NCI-H2029 (cell line): ENCODE measurements at regions not wholly inside any gene's neighbourhood (a gene's known extent, or its start where the extent isn't known, plus 50 kb on each side); places are given as distances from the start of the nearest gene placed in this dataset.
"Not testable (repeated sequence)": the region's sequence is repeated elsewhere in the genome, so short reads cannot be mapped to it uniquely, and the experiment has no call there.

ENCODE experiments used
- DNase-seq: peaks from one replicate; lab custom pipeline; 2025; lab: John Stamatoyannopoulos, UW

- DNase-seq = no peak
Observed at GRCh38 chr3:22383285-22383684, 632.3 kb upstream of the ZNF385D start.

DNA sequence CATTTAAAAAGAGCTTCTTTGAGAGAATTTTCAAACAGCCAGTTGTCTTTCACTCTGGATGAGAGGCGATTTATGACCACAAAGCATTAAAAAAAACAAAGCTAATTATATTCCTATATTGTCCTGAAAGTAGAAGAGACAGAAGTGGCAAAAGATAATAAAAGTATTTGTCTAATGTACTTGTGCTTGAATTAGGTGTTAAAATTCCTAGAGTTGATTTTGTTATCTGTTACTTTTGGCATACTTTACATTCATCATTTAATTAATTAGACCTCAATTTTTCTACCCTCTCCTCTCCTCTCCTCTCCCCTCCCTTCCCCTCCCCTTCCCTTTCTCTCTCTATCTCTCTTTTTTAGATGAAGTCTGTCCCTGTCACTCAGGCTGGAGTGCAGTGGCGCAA, 635.1 kb upstream of the ZNF385D start:
- no peak for DNase-seq

DNA sequence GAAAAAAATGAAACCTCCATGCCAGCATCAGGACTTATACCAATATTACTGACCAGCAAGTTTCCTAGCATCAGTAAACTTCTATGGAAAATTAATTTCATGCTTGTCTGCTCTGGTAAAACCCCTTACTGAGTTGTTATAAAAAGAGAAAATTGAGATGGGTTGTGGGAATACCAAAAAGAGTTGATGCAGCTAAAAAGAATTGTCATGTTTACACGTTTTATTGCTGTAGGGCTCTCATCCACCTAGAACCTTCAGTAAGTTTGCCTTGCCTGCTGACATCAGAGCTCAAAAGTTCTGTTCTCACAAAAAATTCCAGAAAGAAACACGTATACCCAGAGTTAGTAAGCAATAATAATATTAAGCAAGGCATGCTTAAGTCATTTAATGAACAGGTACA, 641.3 kb upstream of the ZNF385D start:
- no peak for DNase-seq

DNA sequence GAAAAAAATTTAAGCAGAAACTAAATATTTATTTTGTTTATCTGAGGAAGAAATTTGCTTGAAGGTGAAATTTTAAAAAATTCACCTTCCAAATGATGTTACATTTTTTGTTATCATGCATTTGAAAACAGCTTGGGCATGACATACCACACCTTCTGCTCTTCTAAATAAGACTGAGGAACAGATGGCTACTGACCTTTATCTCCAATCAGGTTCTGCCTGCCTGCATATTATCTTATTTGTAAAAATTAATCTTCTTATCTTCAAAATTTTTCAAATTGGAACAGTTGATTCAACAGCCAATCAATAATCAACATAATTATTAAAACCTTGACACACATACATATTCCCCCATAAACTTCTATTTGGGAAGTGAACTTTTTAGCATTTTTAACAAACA, 641.8 kb upstream of the ZNF385D start:
- no peak for DNase-seq

- DNase-seq = no peak
Observed at GRCh38 chr3:22399566-22399965, 648.6 kb upstream of the ZNF385D start.

DNA sequence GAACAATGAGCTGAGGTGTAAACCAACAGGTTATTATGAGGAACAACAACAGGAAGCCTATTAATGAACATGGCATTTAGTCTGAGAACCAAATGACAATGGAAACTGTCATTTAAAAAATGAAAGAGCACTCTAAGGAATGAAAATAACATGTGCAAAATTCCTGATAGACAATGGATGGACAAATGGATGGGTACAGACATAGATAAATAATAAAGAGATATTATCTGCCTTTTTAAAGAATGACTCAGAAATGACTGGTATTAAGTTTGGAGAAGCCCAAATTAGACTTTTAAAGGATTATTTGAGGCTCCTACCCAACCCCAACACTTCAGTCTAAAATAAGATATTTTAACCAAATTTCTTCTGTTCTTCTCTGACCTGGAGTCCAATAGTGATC, 650.5 kb upstream of the ZNF385D start:
- DNase-seq = no peak

DNA sequence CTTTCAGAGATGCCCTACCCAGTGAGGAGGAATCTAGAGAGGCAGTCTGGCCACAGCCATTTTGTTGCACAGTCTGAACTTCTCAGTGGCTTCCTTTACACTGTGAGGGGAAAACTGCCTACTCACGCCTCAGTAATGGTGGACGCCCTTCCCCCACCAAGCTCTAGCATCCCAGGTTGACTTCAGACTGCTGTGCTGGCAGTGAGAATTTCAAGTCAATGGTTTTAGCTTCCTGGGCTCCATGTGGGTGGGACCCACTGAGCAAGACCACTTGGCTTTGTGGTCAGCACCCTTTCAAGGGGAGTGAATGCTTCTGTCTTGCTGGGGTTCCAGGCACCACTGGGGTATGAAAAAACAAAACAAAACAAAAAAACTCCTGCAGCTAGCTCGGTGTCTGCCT, 663.2 kb upstream of the ZNF385D start:
- DNase-seq = no peak

DNA sequence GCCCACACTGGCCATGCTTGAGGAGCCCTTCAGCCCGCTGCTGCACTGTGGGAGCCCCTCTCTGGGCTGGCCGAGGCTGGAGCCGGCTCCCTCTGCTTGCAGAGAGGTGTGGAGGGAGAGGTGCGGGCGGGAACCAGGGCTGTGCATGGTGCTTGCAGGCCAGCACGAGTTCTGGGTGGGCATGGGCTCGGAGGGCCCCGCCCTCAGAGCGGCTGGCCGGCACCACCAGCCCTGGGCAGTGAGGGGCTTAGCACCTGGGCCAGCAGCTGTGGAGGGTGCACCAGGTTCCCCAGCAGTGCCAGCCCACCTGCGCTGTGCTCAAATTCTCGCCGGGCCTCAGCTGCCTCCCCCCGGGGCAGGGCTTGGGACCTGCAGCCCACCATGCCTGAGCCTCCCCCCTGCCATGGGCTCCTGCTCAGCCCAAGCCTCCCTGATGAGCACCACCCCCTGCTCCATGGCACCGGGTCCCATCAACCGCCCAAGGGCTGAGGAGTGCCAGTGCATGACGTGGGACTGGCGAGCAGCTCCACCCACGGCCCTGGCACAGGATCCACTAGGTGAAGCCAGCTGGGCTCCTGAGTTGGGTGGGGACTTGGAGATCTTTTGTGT, 665.9 kb upstream of the ZNF385D start:
- not testable (repeated sequence) for DNase-seq

- DNase-seq = no peak
Observed at GRCh38 chr3:22419261-22419660, 668.3 kb upstream of the ZNF385D start.

- DNase-seq = no peak
Observed at GRCh38 chr3:22421589-22421988, 670.6 kb upstream of the ZNF385D start.

DNA sequence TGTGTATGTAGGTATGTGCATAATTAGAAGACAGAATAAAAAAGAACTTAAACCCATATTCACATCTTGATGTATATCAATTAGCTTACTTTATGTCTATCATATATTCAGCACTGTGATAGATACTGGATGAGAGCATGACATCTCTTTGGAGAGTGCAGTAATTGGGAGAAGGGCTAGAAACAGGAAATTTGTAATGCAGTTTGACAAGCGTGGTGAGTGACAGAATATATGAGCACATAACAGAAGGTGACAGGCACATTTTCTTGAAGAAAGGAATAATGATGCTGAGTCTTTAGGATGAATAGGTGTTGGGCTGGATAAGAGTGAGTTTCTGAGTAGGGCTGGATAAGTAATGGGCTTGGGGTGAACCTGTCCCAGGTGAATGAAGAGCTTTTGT, 680.3 kb upstream of the ZNF385D start:
- no peak for DNase-seq

GRCh38 chr3:22439626-22440025, 688.6 kb upstream of the ZNF385D start:
- DNase-seq = no peak

GRCh38 chr3:22441711-22442110, 690.7 kb upstream of the ZNF385D start:
- no peak for DNase-seq

- no peak for DNase-seq
Observed at GRCh38 chr3:22443571-22444233, 692.7 kb upstream of the ZNF385D start.

DNA sequence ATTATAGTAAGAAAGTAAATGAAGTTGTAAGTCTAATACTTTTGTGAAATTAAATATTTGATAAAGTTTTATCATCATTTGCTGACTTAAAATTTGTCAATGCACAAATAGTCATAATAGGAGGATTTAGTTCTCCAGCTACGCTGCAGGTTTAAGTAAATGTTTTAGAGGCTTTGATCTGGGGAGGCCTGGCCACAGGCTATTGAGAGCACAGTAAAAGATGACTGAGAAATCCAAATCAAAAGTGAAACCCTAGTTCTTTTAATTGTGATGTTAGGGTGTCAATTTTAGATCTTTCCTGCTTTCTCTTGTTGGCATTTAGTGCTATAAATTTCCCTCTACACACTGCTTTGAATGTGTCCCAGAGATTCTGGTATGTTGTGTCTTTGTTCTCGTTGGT, 694.3 kb upstream of the ZNF385D start:
- DNase-seq = not testable (repeated sequence)

DNA sequence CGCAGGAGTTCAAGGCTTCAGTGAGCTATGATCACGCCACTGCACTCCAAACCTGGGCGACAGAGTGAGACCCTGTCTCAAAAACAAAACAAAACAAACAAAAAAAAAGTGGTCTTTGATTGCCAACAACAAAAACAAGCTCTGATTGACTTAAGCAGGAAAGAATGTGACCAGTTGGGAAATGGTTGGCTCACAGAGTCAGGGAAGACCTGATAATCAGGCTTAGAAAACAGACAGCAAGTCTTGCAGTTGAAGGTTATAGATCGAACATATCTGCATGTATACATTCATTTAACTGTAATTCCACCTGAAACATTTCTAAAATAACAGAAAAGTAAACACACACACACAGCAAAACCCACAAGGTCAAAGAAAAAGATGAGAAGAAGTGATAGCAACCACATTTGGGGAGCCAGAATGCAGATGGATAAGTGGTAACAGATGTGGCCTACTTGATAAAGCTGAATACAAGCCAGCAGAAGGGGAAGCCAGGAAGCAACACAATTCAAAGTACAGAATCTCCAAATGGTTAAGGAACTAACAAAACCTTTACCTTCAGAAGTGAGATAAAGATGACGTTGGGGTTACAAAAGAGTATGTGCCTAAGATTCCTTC, 699.9 kb upstream of the ZNF385D start:
- DNase-seq = no peak

GRCh38 chr3:22451501-22451900, 700.5 kb upstream of the ZNF385D start:
- DNase-seq = no peak

- DNase-seq = no peak
Observed at GRCh38 chr3:22453906-22454535, 703.0 kb upstream of the ZNF385D start.

GRCh38 chr3:22469995-22470394, 719.0 kb upstream of the ZNF385D start:
- DNase-seq = no peak

DNA sequence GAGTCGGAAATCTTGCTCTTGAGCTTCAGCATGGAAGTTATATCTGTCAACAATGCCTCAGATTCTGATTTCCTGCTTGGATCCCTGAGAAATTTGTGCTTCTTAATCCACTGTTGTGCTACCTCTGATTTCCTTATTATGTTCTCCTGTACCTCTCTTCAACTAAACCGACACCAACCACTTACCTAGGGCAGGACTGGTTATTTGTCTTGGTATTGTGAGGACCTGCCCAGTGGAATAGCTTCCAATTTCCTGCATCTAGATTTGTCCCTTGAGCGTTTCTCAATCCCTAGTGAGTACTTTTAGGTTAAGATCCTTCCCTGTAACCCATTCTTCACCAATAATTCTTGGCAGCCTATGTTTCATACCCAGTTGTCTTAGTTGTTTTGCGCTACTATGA, 720.5 kb upstream of the ZNF385D start:
- no peak for DNase-seq

DNA sequence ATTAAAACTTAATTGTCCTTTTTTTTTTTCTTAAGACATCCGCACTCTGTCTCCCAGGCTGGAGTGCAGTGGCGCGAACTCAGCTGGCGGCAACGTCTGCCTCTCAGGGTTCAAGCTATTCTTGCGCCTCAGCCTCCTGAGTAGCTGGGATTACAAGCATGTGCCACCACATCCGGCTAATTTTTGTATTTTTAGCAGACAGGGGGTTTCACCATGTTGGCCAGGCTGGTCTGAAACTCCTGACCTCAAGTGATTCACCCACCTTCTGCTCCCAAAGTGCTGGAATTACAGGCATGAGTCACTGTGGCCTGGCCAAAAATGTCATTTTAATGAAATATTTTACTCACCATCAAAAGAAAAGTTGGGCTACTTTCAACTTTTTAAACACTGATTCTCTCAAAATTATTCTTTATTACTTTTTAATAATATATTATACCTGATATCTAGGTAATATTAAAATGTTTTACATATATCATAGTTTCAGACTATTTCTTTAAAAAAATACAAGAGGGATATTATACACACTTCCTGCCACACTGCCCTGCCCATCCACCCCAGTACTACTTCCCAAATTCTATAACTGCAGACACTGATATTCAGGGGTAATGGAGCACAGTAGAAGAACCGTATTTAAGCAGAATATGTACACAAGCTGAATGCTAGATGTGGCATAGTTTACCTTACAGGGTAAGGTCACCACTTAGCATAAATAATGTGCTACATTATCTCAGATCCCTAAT, 723.9 kb upstream of the ZNF385D start:
- no peak for DNase-seq

DNA sequence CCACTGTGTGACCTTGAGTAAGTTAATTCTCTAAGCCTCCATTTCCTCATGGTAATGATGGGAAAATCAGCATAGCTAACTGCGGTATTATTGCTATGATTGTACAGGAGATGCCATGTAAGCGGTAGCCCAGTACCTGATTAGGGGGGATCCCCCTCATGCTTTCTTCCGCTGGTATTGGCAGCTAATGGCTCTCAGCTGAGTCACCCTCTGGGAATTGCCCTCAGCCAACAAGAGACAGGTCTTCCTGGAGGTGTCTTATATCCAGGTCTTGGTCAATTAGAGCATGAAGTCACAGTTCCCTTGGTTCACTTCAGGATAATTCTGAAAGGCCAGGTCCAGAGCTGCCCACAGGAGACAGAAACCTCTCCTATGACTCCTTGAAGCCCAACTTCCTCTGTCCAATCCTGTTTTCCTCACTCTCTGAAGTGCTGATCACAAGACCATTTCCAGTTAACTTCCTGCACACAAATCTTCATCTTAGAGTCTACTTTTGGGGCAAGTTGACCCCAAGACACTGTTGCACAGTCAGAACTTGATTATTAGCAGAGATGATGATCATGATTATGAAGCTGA, 724.7 kb upstream of the ZNF385D start:
- DNase-seq = no peak
